ENCODE measurements at regions not wholly inside any gene's neighbourhood (a gene's known extent, or its start where the extent isn't known, plus 50 kb on each side); places are given as distances from the start of the nearest gene placed in this dataset.

- CTCF ChIA-PET = no interaction called here
- no TSS peak for BruUV-seq (replicated peaks)
Observed at GRCh38 chr9:88923092-88923491, 68.2 kb upstream of the S1PR3 start.

GRCh38 chr9:88923653-88924288, 67.5 kb upstream of the S1PR3 start:
- TF ChIP-seq CTCF (IDR thresholded peaks at IDR 0.05; ENCODE audit: unreplicated experiment) = no peak
- DNase-seq = no peak
- Mint-ChIP-seq H3K27me3 (ENCODE audit: unreplicated experiment) (peaks cover 55% of the 10 kb centered on the region), H3K27ac (ENCODE audit: unreplicated experiment) (no peak overlapping the region), H3K4me1 (ENCODE audit: low read depth, unreplicated experiment) (no peaks in the 10 kb centered on the region), H3K9me3 (ENCODE audit: low read depth, unreplicated experiment) (no peaks in the 10 kb centered on the region), H3K36me3 (ENCODE audit: insufficient read depth, unreplicated experiment) (no peaks in the 10 kb centered on the region), H3K4me3 (ENCODE audit: low read depth, unreplicated experiment) (no peak overlapping the region)
- no TSS peak for BruUV-seq (replicated peaks)
- intact Hi-C loops (cut with micrococcal nuclease; ENCODE audit: unreplicated experiment) = no loop called here
- CTCF ChIA-PET = no interaction called here

More at GRCh38 chr9:88923092-88923491, 68.2 kb upstream of the S1PR3 start:
- no peaks in the 10 kb centered on the region for H3K4me1 Mint-ChIP-seq (ENCODE audit: low read depth, unreplicated experiment)
- peaks cover under 1% of the 10 kb centered on the region for H3K9me3 Mint-ChIP-seq (ENCODE audit: low read depth, unreplicated experiment)
- H3K36me3 Mint-ChIP-seq (ENCODE audit: insufficient read depth, unreplicated experiment) = no peaks in the 10 kb centered on the region
- no peak overlapping the region for H3K4me3 Mint-ChIP-seq (ENCODE audit: low read depth, unreplicated experiment)
- intact Hi-C loops (cut with micrococcal nuclease; ENCODE audit: unreplicated experiment) = no loop called here
- TF ChIP-seq CTCF (IDR thresholded peaks at IDR 0.05; ENCODE audit: unreplicated experiment) = no peak
- no peak overlapping the region for H3K27ac Mint-ChIP-seq (ENCODE audit: unreplicated experiment)
- H3K27me3 Mint-ChIP-seq (ENCODE audit: unreplicated experiment) = peaks cover 55% of the 10 kb centered on the region
- no peak for DNase-seq

DNA sequence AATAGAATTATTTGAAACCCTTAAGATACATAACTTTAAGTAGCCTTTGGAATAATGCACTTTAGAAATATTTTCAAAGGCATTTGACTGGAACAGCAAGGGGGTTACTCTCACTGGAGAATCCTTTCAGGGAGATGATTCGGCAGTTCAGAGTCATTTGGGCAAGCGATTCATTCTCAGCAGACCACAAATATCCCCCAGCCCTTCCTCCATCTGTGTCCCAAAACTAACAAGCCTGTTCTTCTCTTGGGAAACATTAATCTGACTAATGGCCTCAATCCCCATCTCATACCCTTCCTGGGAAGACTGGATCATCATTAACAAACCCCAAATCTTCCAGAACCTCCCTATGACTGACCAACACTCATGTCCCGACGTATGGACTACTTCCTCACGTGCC, 65.8 kb upstream of the S1PR3 start:
- H3K27me3 Mint-ChIP-seq (ENCODE audit: unreplicated experiment) = peaks cover 43% of the 10 kb centered on the region
- H3K4me1 Mint-ChIP-seq (ENCODE audit: low read depth, unreplicated experiment) = no peaks in the 10 kb centered on the region
- CTCF ChIA-PET = no interaction called here
- BruUV-seq (replicated peaks) = no TSS peak
- H3K4me3 Mint-ChIP-seq (ENCODE audit: low read depth, unreplicated experiment) = no peak overlapping the region
- no peak overlapping the region for H3K27ac Mint-ChIP-seq (ENCODE audit: unreplicated experiment)
- no peaks in the 10 kb centered on the region for H3K36me3 Mint-ChIP-seq (ENCODE audit: insufficient read depth, unreplicated experiment)
- no peak for DNase-seq
- no peak for TF ChIP-seq CTCF (IDR thresholded peaks at IDR 0.05; ENCODE audit: unreplicated experiment)
- intact Hi-C loops (cut with micrococcal nuclease; ENCODE audit: unreplicated experiment) = no loop called here
- H3K9me3 Mint-ChIP-seq (ENCODE audit: low read depth, unreplicated experiment) = no peaks in the 10 kb centered on the region

DNA sequence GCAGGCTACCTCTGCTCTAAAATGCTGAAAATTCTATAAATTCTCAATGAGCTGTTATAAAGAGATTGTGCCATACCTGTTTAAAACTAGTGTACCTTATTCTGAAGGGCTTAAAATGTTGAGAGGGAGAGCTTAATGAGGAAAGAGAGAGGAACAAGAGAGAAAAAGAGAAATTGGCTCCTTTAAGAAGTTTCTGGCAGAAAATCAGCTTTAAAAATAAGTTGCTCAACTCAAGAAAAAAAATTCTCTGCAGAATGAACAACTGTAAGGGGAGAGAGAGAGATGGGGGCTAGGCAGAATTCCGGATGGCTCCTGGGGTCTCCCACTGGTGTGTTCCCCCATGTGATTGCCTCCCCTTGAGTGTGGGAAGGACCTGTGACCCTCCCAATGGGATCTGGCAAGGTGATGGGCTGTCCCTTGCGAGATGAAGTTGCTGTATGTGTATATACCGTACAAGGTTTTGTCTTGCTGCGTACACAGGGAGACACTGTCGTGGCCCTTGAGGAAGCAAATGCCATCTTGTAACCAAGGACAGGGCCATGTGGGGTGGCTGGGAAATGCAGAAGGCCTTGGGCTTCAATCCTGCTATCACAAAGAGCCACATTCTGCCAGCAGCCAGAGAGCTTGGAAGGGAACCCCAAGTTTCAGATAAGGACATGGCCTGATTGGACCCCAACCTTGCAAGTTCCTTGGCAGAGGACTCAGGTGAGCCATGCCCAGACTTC, 64.3 kb upstream of the S1PR3 start:
- no peaks in the 10 kb centered on the region for H3K4me1 Mint-ChIP-seq (ENCODE audit: low read depth, unreplicated experiment)
- intact Hi-C loops (cut with micrococcal nuclease; ENCODE audit: unreplicated experiment) = no loop called here
- H3K4me3 Mint-ChIP-seq (ENCODE audit: low read depth, unreplicated experiment) = no peak overlapping the region
- CTCF ChIA-PET = no interaction called here
- BruUV-seq (replicated peaks) = no TSS peak
- DNase-seq = no peak
- TF ChIP-seq CTCF (IDR thresholded peaks at IDR 0.05; ENCODE audit: unreplicated experiment) = no peak
- H3K27ac Mint-ChIP-seq (ENCODE audit: unreplicated experiment) = no peak overlapping the region
- H3K9me3 Mint-ChIP-seq (ENCODE audit: low read depth, unreplicated experiment) = no peaks in the 10 kb centered on the region
- no peaks in the 10 kb centered on the region for H3K36me3 Mint-ChIP-seq (ENCODE audit: insufficient read depth, unreplicated experiment)
- peaks cover 43% of the 10 kb centered on the region for H3K27me3 Mint-ChIP-seq (ENCODE audit: unreplicated experiment)

All from Calu3 (cell line).